GM19043 (cell line): ENCODE measurements at regions not wholly inside any gene's neighbourhood (a gene's known extent, or its start where the extent isn't known, plus 50 kb on each side); places are given as distances from the start of the nearest gene placed in this dataset.

Experiments used
- ATAC-seq: cut with Tn5 transposase; IDR thresholded peaks from one replicate; pipeline ENCODE4 v1.9.1; 2021; ENCODE audit warnings: low read depth; ENCODE audit not compliant: unreplicated experiment

DNA sequence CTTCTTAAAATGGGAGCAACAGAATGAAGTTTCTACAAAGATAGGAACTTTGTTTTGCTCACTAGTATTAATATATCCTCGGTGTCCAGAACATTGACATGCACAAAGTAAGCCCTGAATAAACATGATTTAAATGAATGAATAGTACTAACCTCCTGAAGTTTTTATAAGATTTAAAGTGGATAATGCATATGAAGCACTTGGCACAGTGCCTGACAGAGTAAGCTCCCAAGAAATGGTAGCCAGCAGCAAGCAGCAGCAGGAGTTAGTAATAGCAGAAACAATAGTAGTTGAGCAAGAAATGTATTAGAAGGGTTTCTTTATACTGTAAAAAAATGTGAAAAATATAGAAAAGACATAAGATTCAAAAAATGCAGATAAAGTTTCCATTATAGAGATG, 258.1 kb upstream of the C1orf87 start:
- no peak for ATAC-seq

DNA sequence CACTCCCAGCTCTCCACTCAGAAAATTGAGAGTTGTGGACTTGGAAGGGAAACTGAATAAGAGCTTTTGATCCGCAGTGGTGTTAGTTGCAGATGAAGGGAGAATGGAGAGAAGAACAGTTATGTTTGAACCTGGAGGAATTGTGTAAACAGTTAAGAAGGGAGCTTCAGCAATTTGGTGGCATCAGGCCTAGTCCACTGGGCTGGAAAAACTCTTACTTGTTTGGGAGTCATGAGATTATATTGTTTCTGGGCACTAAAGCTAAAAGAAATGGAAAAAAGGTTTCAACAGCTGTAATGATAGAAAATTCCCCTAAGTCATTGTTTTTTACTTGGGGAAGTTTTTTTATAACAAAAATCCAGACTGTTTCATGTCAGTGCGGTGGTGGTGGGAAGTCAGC, 256.1 kb upstream of the C1orf87 start:
- ATAC-seq = no peak

DNA sequence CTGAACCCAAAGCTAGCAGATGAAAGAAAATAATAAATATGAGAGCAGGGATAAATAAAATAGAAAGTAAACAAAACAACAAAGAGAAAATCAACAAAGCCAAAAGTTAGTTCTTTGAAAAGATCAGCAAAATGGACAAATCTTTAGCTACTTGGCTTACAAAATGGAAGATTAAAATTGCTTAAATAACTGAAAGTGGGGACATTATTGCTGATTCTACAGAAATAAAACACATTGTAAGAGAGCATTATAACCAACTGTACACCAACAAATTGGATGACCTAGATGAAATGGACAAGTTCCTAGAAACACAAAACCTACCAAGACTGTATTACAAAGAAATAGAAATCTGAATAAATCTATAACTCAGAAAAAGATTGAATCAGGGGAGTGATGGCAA, 238.3 kb upstream of the C1orf87 start:
- ATAC-seq = no peak

- ATAC-seq = no peak
These were observed 226.0 kb upstream of the C1orf87 start for GRCh38 chr1:60299581-60299980.

DNA sequence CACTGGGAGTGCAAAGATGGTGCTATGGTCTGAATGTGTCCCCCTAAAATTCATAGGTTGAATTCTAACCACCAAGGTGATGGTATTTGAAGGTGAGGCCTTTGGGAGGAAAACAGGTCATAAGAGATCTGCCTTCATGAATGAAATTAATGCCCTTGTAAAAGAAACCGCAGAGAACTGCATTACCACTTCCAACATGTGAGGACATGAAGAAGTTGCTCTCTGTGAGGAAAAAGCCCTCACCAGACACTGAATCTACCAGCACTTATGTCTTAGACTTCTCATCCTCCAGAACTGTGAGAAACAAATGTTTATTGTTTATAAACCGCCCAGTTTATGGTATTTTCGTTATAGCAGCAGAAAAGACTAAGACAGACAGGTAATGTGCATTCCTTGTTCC, 224.7 kb upstream of the C1orf87 start:
- no peak for ATAC-seq

- ATAC-seq = no peak
These were observed 223.2 kb upstream of the C1orf87 start for GRCh38 chr1:60296794-60297193.

DNA sequence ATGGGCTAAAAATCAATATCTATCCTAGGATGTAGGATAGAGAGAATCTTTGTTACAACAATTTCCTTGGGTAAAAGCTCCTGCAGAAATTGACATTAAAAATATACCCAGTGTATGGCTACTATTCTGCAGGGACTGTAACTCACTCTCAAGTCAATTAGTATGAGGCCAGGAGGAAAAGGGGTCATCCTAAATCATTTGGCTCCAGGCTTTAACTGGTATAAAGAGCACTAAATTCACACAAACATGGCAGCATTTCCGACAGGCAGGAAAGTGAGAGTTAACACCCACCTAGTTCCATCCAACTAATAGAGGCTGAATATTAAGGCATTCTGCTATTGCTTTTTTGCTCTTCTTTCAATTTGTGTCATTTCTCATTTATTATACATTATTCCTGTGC, 218.6 kb upstream of the C1orf87 start:
- no peak for ATAC-seq

GRCh38 chr1:60290393-60290792, 216.8 kb upstream of the C1orf87 start:
- ATAC-seq = no peak

GRCh38 chr1:60287536-60287935, 214.0 kb upstream of the C1orf87 start:
- ATAC-seq = no peak

GRCh38 chr1:60283690-60284089, 210.1 kb upstream of the C1orf87 start:
- ATAC-seq = no peak

DNA sequence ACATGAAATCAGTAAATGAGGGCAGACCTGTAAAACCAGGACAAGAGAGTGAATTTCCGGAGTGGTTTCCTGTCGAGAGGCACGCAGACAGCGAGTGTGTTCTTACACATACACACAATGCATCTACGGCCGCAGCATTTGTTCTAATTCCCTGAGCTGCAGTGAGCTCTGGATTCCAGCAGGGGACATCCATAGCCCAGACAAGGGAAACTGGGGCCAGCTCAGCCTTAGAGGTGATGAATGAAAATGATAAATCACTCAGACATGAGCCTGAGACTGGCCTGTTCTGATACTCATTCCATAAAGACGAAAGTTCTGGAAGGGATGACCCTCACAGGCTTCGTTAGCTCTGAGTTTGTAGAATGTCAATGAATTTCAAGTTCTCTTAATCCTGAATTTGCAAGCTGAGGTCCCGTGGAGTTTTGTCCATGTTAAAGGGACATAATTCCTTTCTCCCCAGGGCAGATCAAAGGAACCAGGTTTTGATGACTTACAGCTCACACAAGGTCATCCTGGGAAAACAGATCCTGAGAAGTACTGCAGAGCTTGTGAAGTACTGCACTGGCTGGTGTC, 207.9 kb upstream of the C1orf87 start:
- ATAC-seq = peak; percentile 93

DNA sequence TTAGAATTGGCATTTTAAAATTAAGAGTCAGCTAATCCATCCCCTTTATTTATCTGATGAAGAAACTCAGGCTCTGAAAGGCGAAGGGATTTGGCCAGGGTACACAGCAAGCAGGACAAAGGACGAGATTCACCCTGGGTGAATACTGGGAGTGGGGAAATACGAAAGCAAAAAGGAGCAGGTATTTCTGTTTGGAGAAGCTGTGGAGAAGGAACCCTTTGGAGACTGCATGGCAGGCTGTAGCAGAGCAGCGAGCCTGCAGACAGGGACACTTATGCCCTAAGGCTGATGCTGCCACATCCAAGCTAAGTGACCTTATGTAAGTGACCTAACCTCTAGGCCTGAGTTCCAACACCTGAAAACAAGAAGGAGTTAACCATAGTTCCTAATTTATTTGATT, 207.2 kb upstream of the C1orf87 start:
- ATAC-seq = no peak

- no peak for ATAC-seq
These were observed 206.7 kb upstream of the C1orf87 start for GRCh38 chr1:60280256-60280655.

- ATAC-seq = no peak
These were observed 206.2 kb upstream of the C1orf87 start for GRCh38 chr1:60279798-60280197.

- no peak for ATAC-seq
These were observed 203.7 kb upstream of the C1orf87 start for GRCh38 chr1:60277269-60277668.

DNA sequence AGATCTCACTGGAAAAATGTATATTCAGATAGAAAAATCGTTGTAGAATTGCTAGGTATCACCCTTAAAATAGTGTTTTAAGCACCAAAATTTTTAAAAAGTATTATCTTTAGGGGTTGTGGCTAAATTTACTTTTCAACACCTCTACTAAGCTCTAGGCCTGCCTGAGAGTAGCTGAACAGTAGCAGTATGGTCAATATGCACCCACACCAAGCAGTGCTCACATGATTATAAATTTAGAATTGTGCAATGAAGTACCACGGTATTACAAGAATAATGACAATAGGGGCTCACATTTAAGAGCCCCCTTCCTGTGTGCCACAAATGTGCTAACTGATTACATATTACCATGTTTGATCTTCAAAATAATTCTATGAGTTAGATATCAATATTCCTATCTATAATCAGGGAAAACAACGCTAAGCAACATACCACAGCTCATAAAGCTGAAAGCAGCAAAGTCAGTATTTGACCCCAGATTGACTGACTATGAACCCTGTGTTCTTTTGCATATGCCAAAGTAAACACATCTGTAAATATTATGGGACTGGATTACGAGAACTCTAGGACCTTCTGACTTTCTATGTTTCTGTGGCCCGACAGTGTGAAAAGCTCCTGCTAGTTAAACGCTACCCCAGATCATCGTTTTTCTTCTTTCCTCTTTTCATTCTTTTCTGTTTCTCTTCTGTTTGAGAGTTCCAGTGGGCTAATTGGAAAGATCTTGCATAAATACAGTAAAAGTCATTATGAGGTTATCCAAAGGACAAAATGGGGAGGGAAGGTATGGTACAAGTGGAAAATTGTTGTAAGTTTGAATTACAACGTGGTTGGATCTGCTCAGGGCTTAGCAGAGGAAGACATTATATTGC, 201.1 kb upstream of the C1orf87 start:
- ATAC-seq = no peak

GRCh38 chr1:60273185-60273584, 199.6 kb upstream of the C1orf87 start:
- no peak for ATAC-seq

GRCh38 chr1:60271041-60271440, 197.5 kb upstream of the C1orf87 start:
- ATAC-seq = no peak

DNA sequence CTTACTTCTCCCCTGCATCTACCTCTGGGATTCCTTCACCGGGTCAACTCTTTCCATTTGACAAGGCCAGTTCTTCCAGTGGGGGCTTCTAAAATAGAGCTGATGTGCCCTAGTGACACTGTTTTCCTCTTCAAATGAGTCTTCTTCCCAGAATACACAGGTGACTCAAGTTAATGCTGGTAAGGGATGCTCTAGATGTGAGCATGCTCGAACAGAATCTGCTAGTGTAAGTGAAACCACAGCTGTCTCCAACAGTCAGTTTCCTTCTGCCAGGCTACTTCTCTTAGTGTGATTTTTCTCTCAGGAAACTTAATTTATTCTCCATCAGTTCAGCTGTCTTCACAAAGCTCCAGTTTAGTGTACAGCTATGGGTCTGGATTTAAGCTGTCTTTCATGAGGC, 194.9 kb upstream of the C1orf87 start:
- ATAC-seq = no peak

GRCh38 chr1:60265560-60266535, 192.3 kb upstream of the C1orf87 start:
- ATAC-seq = no peak

- ATAC-seq = no peak
These were observed 189.1 kb upstream of the C1orf87 start for GRCh38 chr1:60262701-60263100.
